Liver (tissue), 3 donors: ENCODE measurements at regions not wholly inside any gene's neighbourhood (a gene's known extent, or its start where the extent isn't known, plus 50 kb on each side); places are given as distances from the start of the nearest gene placed in this dataset.

Source experiments
- ATF3 ChIP-seq: IDR thresholded peaks from 2 replicates; pipeline ENCODE4 v1.6.1; 2016; ENCODE audit warnings: antibody characterized with exemption
- CTCF ChIP-seq: fragments of 150-350 bp; IDR thresholded peaks from 2 replicates; pipeline ENCODE4 v1.5.1; 2017; ENCODE audit warnings: improper control_type of control experiment, low read depth, low read length; ENCODE audit not compliant: missing input control
- EGR1 ChIP-seq, 2 donors: IDR thresholded peaks; 2 replicates each; pipeline ENCODE4 v1.6.1; 2016 to 2018; ENCODE audit warnings: antibody characterized with exemption in 2 of 2, low read depth in 2 of 2
- JUND ChIP-seq, 2 donors: IDR thresholded peaks; 2 replicates each; pipeline ENCODE4 v1.6.1; 2016; ENCODE audit warnings: antibody characterized with exemption in 2 of 2
- MAX ChIP-seq: IDR thresholded peaks from 2 replicates; pipeline ENCODE4 v1.6.1; 2016; ENCODE audit warnings: antibody characterized with exemption
- REST ChIP-seq: IDR thresholded peaks from 2 replicates; pipeline ENCODE4 v1.6.1; 2016; ENCODE audit warnings: antibody characterized with exemption, mild to moderate bottlenecking
- RXRA ChIP-seq, 2 donors: IDR thresholded peaks; 2 replicates each; pipeline ENCODE4 v1.6.1; 2017 to 2018; ENCODE audit warnings: antibody characterized with exemption in 2 of 2, mild to moderate bottlenecking in 1 of 2
- SP1 ChIP-seq: IDR thresholded peaks from 2 replicates; pipeline ENCODE4 v1.6.1; 2018; ENCODE audit warnings: antibody characterized with exemption, mild to moderate bottlenecking
- TAF1 ChIP-seq: conservative IDR thresholded peaks from 2 replicates; pipeline ENCODE4 v1.6.1; 2016; ENCODE audit warnings: antibody characterized with exemption, mild to moderate bottlenecking
- YY1 ChIP-seq: IDR thresholded peaks from 2 replicates; pipeline ENCODE4 v1.6.1; 2016; ENCODE audit warnings: antibody characterized with exemption, mild to moderate bottlenecking
- donor health status: healthy.
- donor health status: healthy.

- TF ChIP-seq MAX, result no peak
- TF ChIP-seq SP1, result no peak
- no peak for TF ChIP-seq CTCF
- no peak for TF ChIP-seq ATF3
- no peak for TF ChIP-seq REST
- TF ChIP-seq RXRA (IDR thresholded peaks at IDR 0.05), result no peak
- no peak for TF ChIP-seq EGR1 (IDR thresholded peaks at IDR 0.05; ENCODE audit: low read depth in 2 of 2)
- no peak for TF ChIP-seq TAF1
- no peak for TF ChIP-seq YY1
- no peak for TF ChIP-seq JUND (IDR thresholded peaks at IDR 0.05)
Measured at GRCh38 chr10:100625816-100626215, 90.1 kb downstream of the HIF1AN start.
